ENCODE measurements at regions not wholly inside any gene's neighbourhood (a gene's known extent, or its start where the extent isn't known, plus 50 kb on each side); places are given as distances from the start of the nearest gene placed in this dataset.
"Not testable (repeated sequence)": the region's sequence is repeated elsewhere in the genome, so short reads cannot be mapped to it uniquely, and the experiment has no call there.

- DNase-seq (ENCODE audit: low read depth) = peak; percentile 22
Observed at GRCh38 chr9:589723-590122, 251.8 kb upstream of the DMRT1 start.

DNA sequence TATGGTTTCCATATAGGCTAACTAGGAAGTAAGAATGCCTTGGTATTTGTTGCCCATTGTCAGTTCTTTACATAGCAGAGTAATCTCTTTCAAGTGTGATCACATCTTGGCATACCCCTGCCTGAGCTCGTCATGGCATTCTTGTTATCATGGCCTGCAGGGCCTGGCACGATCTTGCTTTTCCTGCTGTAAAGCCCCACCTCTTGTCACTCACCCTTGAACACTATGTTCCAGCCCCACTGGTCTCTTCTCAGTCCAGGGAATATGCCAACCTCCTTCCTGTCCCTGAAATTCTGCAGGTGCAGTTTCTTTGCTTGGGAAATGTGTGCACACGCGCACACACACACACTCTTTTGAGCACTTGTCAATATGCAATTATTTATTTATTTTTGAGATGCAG is 250.2 kb upstream of the DMRT1 start:
- DNase-seq (ENCODE audit: low read depth) = peak; percentile 54

GRCh38 chr9:592225-592624 is 249.3 kb upstream of the DMRT1 start:
- peak; percentile 47 for DNase-seq (ENCODE audit: low read depth)

DNA sequence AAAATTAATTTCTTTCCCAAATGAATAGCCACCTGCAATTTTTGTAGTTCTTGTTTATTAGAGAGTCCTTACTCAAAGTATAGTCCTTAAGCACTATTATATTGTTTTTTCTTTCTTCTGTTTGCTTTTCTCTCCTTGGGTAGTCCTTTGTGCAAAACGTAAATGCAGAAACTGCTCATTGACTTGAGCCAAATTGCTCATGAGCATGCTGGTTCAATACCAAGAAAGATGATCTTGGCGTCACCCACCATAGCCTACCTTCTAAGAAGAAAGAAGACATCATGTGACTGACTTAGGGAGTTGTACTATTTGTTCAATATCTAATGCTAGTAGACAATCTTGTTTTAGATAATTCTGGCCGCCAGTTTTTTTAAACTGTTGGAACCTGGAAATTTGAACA is 248.8 kb upstream of the DMRT1 start:
- no peak for DNase-seq (ENCODE audit: low read depth)

DNA sequence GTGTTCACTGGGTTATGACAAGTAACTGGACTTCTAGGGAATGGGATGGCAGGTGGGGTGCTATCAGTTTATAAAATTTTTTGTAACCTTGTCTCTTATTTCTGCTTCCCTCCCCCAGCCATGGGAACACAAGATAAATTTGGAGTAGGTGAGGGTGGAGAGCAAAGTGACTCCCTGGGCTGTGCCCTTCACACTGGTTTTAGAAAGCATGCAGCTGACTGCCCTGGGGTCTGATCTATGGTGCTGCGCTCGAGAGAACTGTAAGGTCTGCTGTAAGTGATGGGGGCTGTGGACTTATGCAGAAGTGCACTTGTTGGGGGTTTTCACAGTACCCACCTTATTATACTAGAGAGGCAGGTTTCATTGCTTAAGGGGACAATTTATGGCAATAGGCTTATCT is 247.7 kb upstream of the DMRT1 start:
- no peak for DNase-seq (ENCODE audit: low read depth)

DNA sequence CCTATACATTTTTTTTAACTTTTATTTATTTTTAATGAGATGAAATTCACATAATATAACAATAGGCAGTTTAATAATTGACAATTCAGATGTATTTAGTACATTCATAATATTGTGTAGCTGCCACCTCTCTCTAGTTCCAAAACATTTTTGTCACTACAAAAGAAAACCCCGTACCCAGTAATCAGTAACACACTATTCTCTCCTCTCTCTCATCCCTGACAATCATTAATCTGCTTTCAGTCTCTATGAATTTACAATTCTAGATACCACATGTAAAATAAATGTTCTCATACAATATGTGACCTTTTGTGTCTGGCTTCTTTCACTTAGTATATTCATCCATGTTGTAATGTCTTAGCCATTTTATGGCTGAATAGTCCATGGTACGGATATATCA is 244.8 kb upstream of the DMRT1 start:
- DNase-seq (ENCODE audit: low read depth) = no peak

DNA sequence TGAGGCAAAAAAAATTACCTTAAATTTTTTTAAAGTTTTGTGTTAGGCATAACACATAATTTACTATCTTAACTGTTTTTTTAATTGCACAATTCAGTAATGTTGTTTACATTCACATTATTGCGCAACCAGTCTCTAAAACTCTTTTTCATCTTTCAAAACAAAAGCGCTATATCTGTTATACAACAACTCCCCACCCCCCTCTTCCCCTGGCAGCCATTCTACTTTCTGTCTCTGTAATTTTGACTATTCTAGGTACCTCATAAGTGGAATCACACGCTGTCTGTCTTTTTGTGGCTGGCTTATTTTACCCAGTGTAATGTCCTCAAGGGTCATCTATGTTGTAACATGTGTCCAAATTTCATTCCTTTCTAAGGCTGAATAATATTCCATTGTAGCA is 241.5 kb upstream of the DMRT1 start:
- no peak for DNase-seq (ENCODE audit: low read depth)

DNA sequence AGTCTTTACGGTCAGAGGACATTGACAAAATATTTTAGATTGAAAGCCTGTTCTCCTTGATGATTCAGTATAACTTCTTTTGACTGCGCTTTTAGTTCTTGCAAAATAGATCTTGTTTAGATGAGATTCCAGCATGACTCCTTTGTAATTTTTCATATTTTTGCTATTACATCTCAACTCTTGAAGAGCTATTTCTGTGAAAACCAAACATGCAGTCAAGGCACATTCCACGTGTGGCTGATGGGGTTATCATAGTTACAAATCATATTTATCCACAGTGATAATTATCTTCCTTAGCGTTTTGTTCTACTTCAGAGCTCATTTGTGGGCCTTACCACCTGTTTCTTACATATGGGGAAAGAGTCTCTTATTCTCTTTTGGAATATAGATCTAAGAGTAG is 238.8 kb upstream of the DMRT1 start:
- DNase-seq (ENCODE audit: low read depth) = no peak

- no peak for DNase-seq (ENCODE audit: low read depth)
Observed at GRCh38 chr9:603126-603525, 238.4 kb upstream of the DMRT1 start.

GRCh38 chr9:607417-607816 is 234.1 kb upstream of the DMRT1 start:
- DNase-seq (ENCODE audit: low read depth) = no peak

DNA sequence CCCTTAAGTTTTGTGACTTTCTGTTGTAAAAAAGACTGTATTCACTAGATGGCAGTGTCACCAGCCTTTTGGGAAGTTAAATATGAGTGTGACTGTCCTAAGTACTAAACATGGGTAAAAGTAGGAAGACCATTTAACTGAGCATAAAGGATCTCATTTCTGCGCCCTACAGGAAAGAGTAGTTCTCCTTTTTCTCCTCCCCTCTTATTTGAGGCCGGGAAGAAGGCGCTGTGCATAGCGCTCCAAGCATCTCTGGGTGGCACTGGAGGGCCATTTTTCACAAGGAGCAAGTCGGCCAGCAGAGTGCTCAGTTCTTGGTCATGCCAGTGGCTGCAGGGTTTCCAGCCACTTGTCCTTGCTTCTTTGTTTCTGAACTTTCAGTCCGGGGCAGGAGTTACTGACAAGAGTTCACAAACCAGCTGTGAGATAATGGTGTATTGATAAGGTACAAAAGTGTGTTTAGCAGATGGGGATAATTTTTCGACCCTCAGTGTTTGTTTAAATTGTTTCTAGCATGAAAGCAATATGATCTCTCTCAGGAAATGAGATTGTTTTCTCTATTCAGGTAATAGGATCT is 227.6 kb upstream of the DMRT1 start:
- peak; percentile 93 for DNase-seq (ENCODE audit: low read depth)

DNA sequence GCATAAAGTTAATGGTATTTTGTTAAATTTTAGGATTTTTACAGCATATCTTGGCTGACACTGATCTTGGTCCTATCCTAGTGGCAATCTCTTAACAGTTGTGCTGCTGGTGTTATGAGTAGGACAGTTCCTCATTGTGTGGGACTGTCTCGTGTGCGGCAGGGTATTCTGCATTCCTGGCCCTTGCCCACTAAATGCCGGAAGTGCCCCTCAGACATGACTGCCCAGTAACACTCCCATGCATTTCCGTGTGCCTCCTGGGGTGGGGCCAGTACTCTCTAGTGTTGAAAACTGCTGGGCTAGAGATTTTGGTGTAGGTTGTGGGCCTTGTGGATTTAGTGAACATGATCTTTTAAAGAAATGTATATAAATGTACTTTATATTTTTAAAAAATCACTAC is 227.1 kb upstream of the DMRT1 start:
- peak; percentile 55 for DNase-seq (ENCODE audit: low read depth)

DNA sequence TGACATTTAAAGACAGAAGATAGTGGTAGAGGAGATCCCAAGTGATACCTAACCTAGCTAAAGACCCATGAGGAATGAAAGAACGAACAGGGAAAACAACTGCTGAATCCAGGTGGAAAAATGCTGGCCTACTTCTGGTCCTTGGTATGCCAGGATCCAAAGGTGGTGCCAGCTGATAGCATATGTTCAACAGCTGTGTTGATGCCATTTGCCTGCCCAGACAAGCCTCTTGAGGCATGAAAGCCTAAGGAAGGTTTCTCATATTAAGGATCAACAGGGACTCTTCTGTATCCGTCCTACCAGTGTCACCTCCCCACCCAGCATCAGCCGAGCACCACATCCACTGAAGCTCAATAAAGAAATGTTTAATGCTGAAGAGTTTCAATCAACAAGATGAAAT is 225.7 kb upstream of the DMRT1 start:
- DNase-seq (ENCODE audit: low read depth) = no peak

DNA sequence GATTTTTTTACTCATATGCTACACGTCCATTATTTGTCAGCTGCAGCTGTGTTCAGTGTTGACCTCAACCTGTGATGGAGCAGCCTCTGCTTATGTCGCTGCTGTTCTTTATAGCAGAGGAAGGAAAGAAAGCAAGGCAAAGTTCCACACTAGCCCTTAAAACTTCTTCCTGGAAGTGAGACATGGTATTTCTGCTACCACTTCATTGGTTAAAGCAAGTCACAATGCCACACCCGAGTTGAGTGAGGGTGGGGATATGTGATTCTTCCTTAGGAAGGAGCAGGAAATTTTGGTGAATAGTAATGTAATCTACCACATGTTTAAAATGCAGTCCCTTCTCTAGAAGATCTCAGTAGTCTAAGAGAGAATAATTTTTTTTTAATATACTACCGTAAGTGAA is 224.8 kb upstream of the DMRT1 start:
- DNase-seq (ENCODE audit: low read depth) = no peak

GRCh38 chr9:617445-618085 is 223.9 kb upstream of the DMRT1 start:
- DNase-seq (ENCODE audit: low read depth) = no peak

GRCh38 chr9:618478-618877 is 223.0 kb upstream of the DMRT1 start:
- DNase-seq (ENCODE audit: low read depth) = no peak

DNA sequence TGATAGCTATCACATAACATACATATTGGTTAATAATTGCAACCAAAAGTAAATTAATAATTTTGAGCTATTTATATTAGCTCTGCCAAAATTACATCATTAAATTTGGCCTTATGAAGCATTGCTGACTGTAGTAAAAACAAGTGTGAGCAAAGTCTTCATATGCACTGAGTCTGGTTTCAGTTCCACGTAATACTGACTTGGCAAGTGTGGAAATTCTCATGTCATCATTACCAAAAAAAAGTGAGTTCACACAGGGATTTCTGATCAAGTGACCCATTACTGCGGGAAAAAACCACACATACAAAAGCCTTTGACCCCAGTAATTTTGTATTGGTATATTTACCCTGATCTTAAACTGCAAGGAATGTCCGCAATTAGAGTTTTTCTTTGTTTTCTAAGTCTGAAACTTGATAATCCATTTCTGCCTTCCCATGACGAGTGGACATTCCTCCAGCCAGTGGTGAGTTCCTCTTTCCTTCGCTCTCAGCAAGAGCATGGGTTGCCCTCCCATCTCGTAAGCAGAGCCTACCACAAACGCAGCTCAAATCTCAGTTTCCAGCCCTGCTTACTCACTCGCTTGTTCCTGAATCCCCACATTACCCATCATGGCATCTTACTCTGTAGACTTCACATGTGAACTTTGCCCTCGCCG is 220.2 kb upstream of the DMRT1 start:
- no peak for DNase-seq (ENCODE audit: low read depth)

DNA sequence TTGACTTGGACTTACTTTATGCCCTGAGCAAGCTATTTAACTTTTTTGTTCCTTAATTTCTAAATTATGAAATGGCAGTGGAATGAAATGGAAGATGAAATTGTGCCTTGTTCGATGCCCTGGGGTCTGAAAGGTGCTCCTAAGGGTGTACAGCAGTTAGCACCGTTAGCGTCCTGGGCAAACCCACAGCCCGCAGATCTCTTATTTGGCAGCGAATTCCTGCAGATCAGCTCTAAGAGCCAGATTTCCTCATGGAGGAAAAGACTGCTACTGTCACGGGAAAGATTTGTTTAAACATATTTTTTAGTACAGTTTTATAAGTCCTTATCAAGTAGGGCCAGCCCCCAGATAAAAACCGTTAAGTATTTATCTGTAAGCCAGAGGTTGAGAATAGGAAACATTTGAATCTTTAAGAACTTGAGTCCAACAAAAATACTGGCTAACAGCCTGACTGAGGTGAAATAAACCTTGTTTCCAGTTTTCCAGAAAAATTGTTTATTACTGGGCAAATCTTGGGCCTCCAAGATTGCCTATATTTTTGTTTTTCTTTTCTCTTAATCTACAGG is 216.5 kb upstream of the DMRT1 start:
- no peak for DNase-seq (ENCODE audit: low read depth)

- no peak for DNase-seq (ENCODE audit: low read depth)
Observed at GRCh38 chr9:625613-626012, 215.9 kb upstream of the DMRT1 start.

DNA sequence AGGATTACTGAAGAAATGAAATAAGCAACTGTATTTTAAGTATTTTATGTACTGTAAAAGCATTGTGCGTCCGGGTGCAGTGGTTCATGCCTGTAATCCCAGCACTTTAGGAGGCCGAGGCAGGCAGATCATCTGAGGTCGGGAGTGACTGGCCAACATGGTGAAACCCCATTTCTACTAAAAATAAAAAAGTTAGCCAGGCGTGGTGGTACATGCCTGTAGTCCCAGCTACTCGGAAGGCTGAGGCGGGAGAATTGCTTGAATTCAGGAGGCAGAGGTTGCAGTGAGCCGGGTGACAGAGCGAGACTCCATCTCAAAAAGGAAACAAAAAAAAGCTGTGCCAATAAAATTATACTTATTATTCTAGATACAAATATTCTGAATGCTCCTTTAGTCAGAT is 215.4 kb upstream of the DMRT1 start:
- DNase-seq (ENCODE audit: low read depth) = not testable (repeated sequence)

- no peak for DNase-seq (ENCODE audit: low read depth)
Observed at GRCh38 chr9:626596-626995, 214.9 kb upstream of the DMRT1 start.

- DNase-seq (ENCODE audit: low read depth) = no peak
Observed at GRCh38 chr9:627336-627970, 214.0 kb upstream of the DMRT1 start.

GRCh38 chr9:629146-629545 is 212.4 kb upstream of the DMRT1 start:
- DNase-seq (ENCODE audit: low read depth) = no peak
